ENCODE measurements at regions not wholly inside any gene's neighbourhood (a gene's known extent, or its start where the extent isn't known, plus 50 kb on each side); places are given as distances from the start of the nearest gene placed in this dataset.
A peak's percentile ranks its signal among the peaks of the same experiment; 100 is the strongest.

- H3K36me3 Mint-ChIP-seq = no peaks in the 10 kb centered on the region
- Histone ChIP-seq H3K36me3 (no peaks in the 10 kb centered on the region), H3K27me3 (no peaks in the 10 kb centered on the region), H4K20me1 (ENCODE audit: low read depth) (no peaks in the 10 kb centered on the region), H3K9me3 (ENCODE audit: low read depth) (no peaks in the 10 kb centered on the region), H3K4me3 (no peak overlapping the region), H3K79me2 (ENCODE audit: low read depth) (no peaks in the 10 kb centered on the region), H3K4me1 (peaks cover 18% of the 10 kb centered on the region), H2AFZ (replicated peaks) (no peak overlapping the region), H3K27ac (no peak overlapping the region), H3K9ac (no peak overlapping the region), H3F3A (ENCODE audit: low read depth) (no peaks in the 10 kb centered on the region), H3K4me2 (no peak overlapping the region)
- no peak overlapping the region for H3K4me3 Mint-ChIP-seq
- no peaks in the 10 kb centered on the region for H3K27me3 Mint-ChIP-seq (ENCODE audit: insufficient read depth, low read depth)
- H3K4me1 Mint-ChIP-seq = peaks cover 63% of the 10 kb centered on the region
- TF ChIP-seq, protein P1, sequence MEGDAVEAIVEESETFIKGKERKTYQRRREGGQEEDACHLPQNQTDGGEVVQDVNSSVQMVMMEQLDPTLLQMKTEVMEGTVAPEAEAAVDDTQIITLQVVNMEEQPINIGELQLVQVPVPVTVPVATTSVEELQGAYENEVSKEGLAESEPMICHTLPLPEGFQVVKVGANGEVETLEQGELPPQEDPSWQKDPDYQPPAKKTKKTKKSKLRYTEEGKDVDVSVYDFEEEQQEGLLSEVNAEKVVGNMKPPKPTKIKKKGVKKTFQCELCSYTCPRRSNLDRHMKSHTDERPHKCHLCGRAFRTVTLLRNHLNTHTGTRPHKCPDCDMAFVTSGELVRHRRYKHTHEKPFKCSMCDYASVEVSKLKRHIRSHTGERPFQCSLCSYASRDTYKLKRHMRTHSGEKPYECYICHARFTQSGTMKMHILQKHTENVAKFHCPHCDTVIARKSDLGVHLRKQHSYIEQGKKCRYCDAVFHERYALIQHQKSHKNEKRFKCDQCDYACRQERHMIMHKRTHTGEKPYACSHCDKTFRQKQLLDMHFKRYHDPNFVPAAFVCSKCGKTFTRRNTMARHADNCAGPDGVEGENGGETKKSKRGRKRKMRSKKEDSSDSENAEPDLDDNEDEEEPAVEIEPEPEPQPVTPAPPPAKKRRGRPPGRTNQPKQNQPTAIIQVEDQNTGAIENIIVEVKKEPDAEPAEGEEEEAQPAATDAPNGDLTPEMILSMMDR (IDR thresholded peaks at IDR 0.05) = no peak
- no peak for TF ChIP-seq EZH2 (IDR thresholded peaks at IDR 0.05)
- no peak for TF ChIP-seq EZH2phosphoT487 (IDR thresholded peaks at IDR 0.05)
- no peak for DNase-seq (ENCODE audit: low spot score)
- H3K9me3 Mint-ChIP-seq = no peaks in the 10 kb centered on the region
- no peak overlapping the region for H3K27ac Mint-ChIP-seq
Measured at GRCh38 chr2:104410136-104410535, 443.8 kb upstream of the POU3F3 start.

GRCh38 chr2:104412384-104412783 is 441.5 kb upstream of the POU3F3 start:
- no peaks in the 10 kb centered on the region for H3K36me3 ChIP-seq
- Mint-ChIP-seq H3K9me3 (no peaks in the 10 kb centered on the region), H3K27ac (no peak overlapping the region), H3K4me3 (no peak overlapping the region), H3K4me1 (peaks cover 66% of the 10 kb centered on the region), H3K36me3 (no peaks in the 10 kb centered on the region), H3K27me3 (ENCODE audit: insufficient read depth, low read depth) (no peaks in the 10 kb centered on the region)
- H3K4me3 ChIP-seq = no peak overlapping the region
- no peak overlapping the region for H2AFZ ChIP-seq (replicated peaks)
- no peak overlapping the region for H3K9ac ChIP-seq
- H3K9me3 ChIP-seq (ENCODE audit: low read depth) = no peaks in the 10 kb centered on the region
- H3K27ac ChIP-seq = no peak overlapping the region
- no peak for TF ChIP-seq EZH2 (IDR thresholded peaks at IDR 0.05)
- TF ChIP-seq, protein P1 (IDR thresholded peaks at IDR 0.05) = peak; percentile 90
- peaks cover 13% of the 10 kb centered on the region for H3K4me1 ChIP-seq
- H3K4me2 ChIP-seq = no peak overlapping the region
- peak; percentile 61 for DNase-seq (ENCODE audit: low spot score)
- no peaks in the 10 kb centered on the region for H3K79me2 ChIP-seq (ENCODE audit: low read depth)
- no peaks in the 10 kb centered on the region for H3F3A ChIP-seq (ENCODE audit: low read depth)
- no peaks in the 10 kb centered on the region for H4K20me1 ChIP-seq (ENCODE audit: low read depth)
- no peaks in the 10 kb centered on the region for H3K27me3 ChIP-seq

DNA sequence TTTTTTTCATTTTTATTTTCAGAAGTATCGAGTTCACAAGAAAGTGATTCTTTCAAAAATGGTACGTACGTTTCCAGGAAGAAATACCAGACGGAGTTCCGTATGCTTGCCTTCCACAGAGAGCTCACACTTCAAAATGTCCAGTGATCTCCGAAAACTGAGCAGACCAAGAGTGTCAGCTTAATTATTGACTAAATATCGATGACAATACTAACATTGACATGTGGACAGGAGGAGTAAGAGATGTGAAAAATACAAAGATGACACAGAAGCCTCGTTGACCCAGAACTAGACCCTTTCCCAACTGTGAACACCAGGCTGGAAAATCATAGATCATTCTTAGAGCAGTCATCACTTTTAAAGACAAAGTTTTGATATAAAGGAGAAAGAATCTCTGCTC is 440.0 kb upstream of the POU3F3 start:
- no peaks in the 10 kb centered on the region for H3K9me3 Mint-ChIP-seq
- no peak for TF ChIP-seq EZH2 (IDR thresholded peaks at IDR 0.05)
- TF ChIP-seq, protein P1 (IDR thresholded peaks at IDR 0.05) = no peak
- TF ChIP-seq EZH2phosphoT487 (IDR thresholded peaks at IDR 0.05) = no peak
- Histone ChIP-seq H3F3A (ENCODE audit: low read depth) (no peaks in the 10 kb centered on the region), H3K36me3 (no peaks in the 10 kb centered on the region), H3K27ac (no peak overlapping the region), H3K9me3 (ENCODE audit: low read depth) (no peaks in the 10 kb centered on the region), H4K20me1 (ENCODE audit: low read depth) (no peaks in the 10 kb centered on the region), H3K9ac (no peak overlapping the region), H2AFZ (replicated peaks) (no peak overlapping the region), H3K27me3 (no peaks in the 10 kb centered on the region), H3K79me2 (ENCODE audit: low read depth) (no peaks in the 10 kb centered on the region), H3K4me1 (no peaks in the 10 kb centered on the region), H3K4me3 (no peak overlapping the region), H3K4me2 (no peak overlapping the region)
- H3K27ac Mint-ChIP-seq = no peak overlapping the region
- no peaks in the 10 kb centered on the region for H3K27me3 Mint-ChIP-seq (ENCODE audit: insufficient read depth, low read depth)
- no peaks in the 10 kb centered on the region for H3K36me3 Mint-ChIP-seq
- DNase-seq (ENCODE audit: low spot score) = no peak
- H3K4me1 Mint-ChIP-seq = peaks cover 58% of the 10 kb centered on the region
- H3K4me3 Mint-ChIP-seq = no peak overlapping the region

Data from neural progenitor cell (in vitro differentiated cells).